Inferior parietal cortex (tissue), 1 donor: ENCODE measurements at regions not wholly inside any gene's neighbourhood (a gene's known extent, or its start where the extent isn't known, plus 50 kb on each side); places are given as distances from the start of the nearest gene placed in this dataset.
"Not testable (repeated sequence)": the region's sequence is repeated elsewhere in the genome, so short reads cannot be mapped to it uniquely, and the experiment has no call there.

Experiments
- DNase-seq: peaks from one replicate; pipeline ENCODE4 v3.0.0-alpha.2; 2016; ENCODE audit errors: extremely low spot score

GRCh38 chr3:94607778-94608177 is 544.9 kb downstream of the NSUN3 start:
- no peak for DNase-seq

GRCh38 chr3:94609908-94610307 is 547.0 kb downstream of the NSUN3 start:
- no peak for DNase-seq

- DNase-seq: no peak
Measured at GRCh38 chr3:94611596-94611995, 548.7 kb downstream of the NSUN3 start.

- no peak for DNase-seq
Measured at GRCh38 chr3:94612631-94613030, 549.8 kb downstream of the NSUN3 start.

GRCh38 chr3:94614192-94614591 is 551.3 kb downstream of the NSUN3 start:
- DNase-seq: no peak

GRCh38 chr3:94615275-94616065 is 552.6 kb downstream of the NSUN3 start:
- DNase-seq: no peak

GRCh38 chr3:94616833-94617232 is 554.0 kb downstream of the NSUN3 start:
- DNase-seq: no peak

GRCh38 chr3:94617312-94617711 is 554.5 kb downstream of the NSUN3 start:
- no peak for DNase-seq

- no peak for DNase-seq
Measured at GRCh38 chr3:94619643-94620042, 556.8 kb downstream of the NSUN3 start.

- DNase-seq: no peak
Measured at GRCh38 chr3:94626573-94626972, 563.7 kb downstream of the NSUN3 start.

- DNase-seq: no peak
Measured at GRCh38 chr3:94627689-94628088, 564.8 kb downstream of the NSUN3 start.

GRCh38 chr3:94643400-94643799 is 580.5 kb downstream of the NSUN3 start:
- no peak for DNase-seq

- DNase-seq: no peak
Measured at GRCh38 chr3:94645790-94646189, 582.9 kb downstream of the NSUN3 start.

GRCh38 chr3:94647131-94647530 is 584.3 kb downstream of the NSUN3 start:
- no peak for DNase-seq

GRCh38 chr3:94648270-94649180 is 585.7 kb downstream of the NSUN3 start:
- DNase-seq: not testable (repeated sequence)

GRCh38 chr3:94654096-94654495 is 591.2 kb downstream of the NSUN3 start:
- no peak for DNase-seq

GRCh38 chr3:94665922-94666321 is 603.1 kb downstream of the NSUN3 start:
- DNase-seq: no peak

GRCh38 chr3:94671078-94671477 is 608.2 kb downstream of the NSUN3 start:
- no peak for DNase-seq

- no peak for DNase-seq
Measured at GRCh38 chr3:94673876-94674275, 611.0 kb downstream of the NSUN3 start.

GRCh38 chr3:94686208-94686607 is 623.3 kb downstream of the NSUN3 start:
- no peak for DNase-seq

- DNase-seq: no peak
Measured at GRCh38 chr3:94693997-94694640, 631.3 kb downstream of the NSUN3 start.

- no peak for DNase-seq
Measured at GRCh38 chr3:94694894-94695293, 632.0 kb downstream of the NSUN3 start.
